B cell (primary cell): ENCODE measurements at regions not wholly inside any gene's neighbourhood (a gene's known extent, or its start where the extent isn't known, plus 50 kb on each side); places are given as distances from the start of the nearest gene placed in this dataset.
"Not testable (repeated sequence)": the region's sequence is repeated elsewhere in the genome, so short reads cannot be mapped to it uniquely, and the experiment has no call there.

Experiments used
- ATAC-seq: fragments of 200-7000 bp; cut with Tn5 transposase; one replicate; pipeline ENCODE4 v1.10.0; 2021; ENCODE audit warnings: low read depth, mild to moderate bottlenecking, moderate number of reproducible peaks, moderate library complexity
- CTCF ChIA-PET: fragments of 350-600 bp; sonication (Branson Sonifier 250); formaldehyde crosslinking; loops from one replicate; lab custom pipeline; 2021; ENCODE audit warnings: antibody characterized with exemption, inconsistent platforms; lab: Charles Lee
- POLR2A ChIA-PET: fragments of 350-600 bp; sonication (Branson Sonifier 250); formaldehyde crosslinking; loops from one replicate; lab custom pipeline; 2021; ENCODE audit warnings: antibody characterized with exemption; lab: Charles Lee
- DNase-seq: peaks from one replicate; pipeline ENCODE4 v3.0.0; 2013
- H2AFZ ChIP-seq: 2 replicates; pipeline ENCODE4 v1.6.1; 2012; ENCODE audit warnings: mild to moderate bottlenecking, low read depth, low read length; ENCODE audit not compliant: insufficient read depth, poor library complexity, severe bottlenecking
- H3K27ac ChIP-seq, 2 donors: 1 replicate in 1 of 2; 2 replicates in 1 of 2; pipeline ENCODE4 v1.5.1; 2012 to 2013; ENCODE audit warnings: low read length in 2 of 2, mild to moderate bottlenecking in 2 of 2, moderate library complexity in 1 of 2
- H3K27me3 ChIP-seq, 4 experiments: fragments of 200-600 bp in 1 of 4; sonication (generic) in 1 of 4; replicated peaks in 1 of 4; 1 replicate in 2 of 4; 2 replicates in 2 of 4; pipeline versions ENCODE4 v1.6.1 to v1.7.0; 2013 to 2016; ENCODE audit warnings: low read length in 3 of 4, mild to moderate bottlenecking in 2 of 4, mixed read lengths in 1 of 4, moderate library complexity in 1 of 4; ENCODE audit not compliant: insufficient read depth in 4 of 4, control insufficient read depth in 3 of 4; ENCODE audit errors: control extremely low read depth in 1 of 4
- H3K36me3 ChIP-seq, 2 experiments: replicated peaks in 1 of 2; 1 replicate in 1 of 2; 2 replicates in 1 of 2; pipeline versions ENCODE4 v1.6.1 to v1.7.1; 2013; ENCODE audit warnings: low read length in 1 of 2; ENCODE audit not compliant: insufficient read depth in 2 of 2, control insufficient read depth in 1 of 2; ENCODE audit errors: control extremely low read depth in 1 of 2, extremely low read depth in 1 of 2
- H3K4me1 ChIP-seq, 2 donors: fragments of 200-600 bp in 1 of 2; sonication (generic) in 1 of 2; 1 replicate in 1 of 2; 2 replicates in 1 of 2; pipeline versions ENCODE4 v1.5.1 to v1.6.1; 2013 to 2017; ENCODE audit warnings: low read length in 2 of 2; ENCODE audit not compliant: control insufficient read depth in 2 of 2, insufficient read depth in 2 of 2
- H3K4me2 ChIP-seq: replicated peaks from 2 replicates; pipeline ENCODE3; 2012; ENCODE audit warnings: mild to moderate bottlenecking, low read depth, low read length; ENCODE audit not compliant: poor library complexity, severe bottlenecking
- H3K4me3 ChIP-seq, 5 experiments: fragments of 200-600 bp in 1 of 5; sonication (generic) in 1 of 5; 1 replicate in 3 of 5; 2 replicates in 2 of 5; pipeline versions ENCODE4 v1.5.1 to v1.7.0; 2011 to 2016; ENCODE audit warnings: low read length in 4 of 5, mild to moderate bottlenecking in 4 of 5, low read depth in 2 of 5, control low read depth in 1 of 5, moderate library complexity in 1 of 5; ENCODE audit not compliant: insufficient read depth in 1 of 5; ENCODE audit errors: control extremely low read depth in 1 of 5, extremely low read depth in 1 of 5
- H3K79me2 ChIP-seq: fragments of 200-600 bp; sonication (generic); one replicate; pipeline ENCODE4 v1.6.0; 2016; ENCODE audit warnings: low read length; ENCODE audit not compliant: control insufficient read depth, insufficient read depth
- H3K9ac ChIP-seq: fragments of 200-600 bp; sonication (generic); 2 replicates; pipeline ENCODE4 v1.6.1; 2017; ENCODE audit warnings: mild to moderate bottlenecking, low read length, moderate library complexity
- H3K9me3 ChIP-seq, 3 donors: one replicate each; pipeline versions ENCODE4 v1.6.1 to v1.7.1; 2013; ENCODE audit warnings: low read length in 2 of 3; ENCODE audit not compliant: control insufficient read depth in 2 of 3, insufficient read depth in 1 of 3; ENCODE audit errors: control extremely low read depth in 1 of 3
- H4K20me1 ChIP-seq: 2 replicates; pipeline ENCODE4 v1.6.0; 2012; ENCODE audit warnings: mild to moderate bottlenecking, low read length; ENCODE audit not compliant: insufficient read depth, control insufficient read depth, poor library complexity, severe bottlenecking
- H3K27ac Mint-ChIP-seq: one replicate; pipeline ENCODE4 v1.8.0; 2021; ENCODE audit warnings: mixed read lengths
- H3K27me3 Mint-ChIP-seq: one replicate; pipeline ENCODE4 v1.8.0; 2021; ENCODE audit warnings: mixed read lengths
- H3K4me1 Mint-ChIP-seq: one replicate; pipeline ENCODE4 v1.8.0; 2021; ENCODE audit warnings: mixed read lengths
- H3K4me3 Mint-ChIP-seq: one replicate; pipeline ENCODE4 v1.8.0; 2021; ENCODE audit warnings: mixed read lengths
- H3K9me3 Mint-ChIP-seq: one replicate; pipeline ENCODE4 v1.8.0; 2022; ENCODE audit warnings: mixed read lengths; ENCODE audit not compliant: insufficient read depth
- CTCF ChIP-seq: fragments of 200-600 bp; IDR thresholded peaks from one replicate; pipeline ENCODE4 v1.8.0; 2022; ENCODE audit warnings: antibody characterized with exemption, mild to moderate bottlenecking
- EZH2 ChIP-seq: IDR thresholded peaks from 2 replicates; pipeline ENCODE4 v1.6.1; 2012; ENCODE audit warnings: borderline replicate concordance, low read depth, mild to moderate bottlenecking, moderate library complexity, low read length; ENCODE audit not compliant: insufficient read depth, poor library complexity, severe bottlenecking
- WGBS: methylation state at CpG from one replicate; pipeline ENCODE4 v1.1.5; 2013; ENCODE audit warnings: missing lambda C conversion rate; ENCODE audit not compliant: insufficient coverage; 5-methylcytosine and 5-hydroxymethylcytosine counted together
- intact Hi-C: fragments of 100-400 bp; cut with micrococcal nuclease; formaldehyde crosslinking; loops from one replicate; pipeline ENCODE4 v1.10.0; 2022

GRCh38 chr10:26919156-26919860, 58.5 kb upstream of the ABI1 start:
- WGBS, result 93% methylated on average over 5 of the region's 16 CpGs

GRCh38 chr10:26914898-26915297, 54.1 kb upstream of the ABI1 start:
- intact Hi-C loops, result no loop called here

More at GRCh38 chr10:26919156-26919860, 58.5 kb upstream of the ABI1 start:
- POLR2A ChIA-PET, H3K4me3 ChIP-seq, H3K4me2 ChIP-seq, H3K27ac ChIP-seq, H3K27me3 Mint-ChIP-seq, H4K20me1 ChIP-seq, H3K27ac Mint-ChIP-seq, H2AFZ ChIP-seq, H3K9me3 ChIP-seq, H3K27me3 ChIP-seq, H3K4me1 Mint-ChIP-seq, H3K9me3 Mint-ChIP-seq, ATAC-seq, H3K4me1 ChIP-seq, H3K79me2 ChIP-seq, H3K36me3 ChIP-seq, H3K4me3 Mint-ChIP-seq, intact Hi-C loops, H3K9ac ChIP-seq, DNase-seq: not testable (repeated sequence)
- CTCF ChIA-PET, result interaction anchor here (0.6 kb wide), 1 partner anchor 48 kb away, joined by 3 read pairs; no protein-coding TSS in a partner anchor

More at GRCh38 chr10:26914898-26915297, 54.1 kb upstream of the ABI1 start:
- no peak overlapping the region for H3K9ac ChIP-seq
- no peak overlapping the region for H3K4me3 ChIP-seq
- no peaks in the 10 kb centered on the region for H4K20me1 ChIP-seq
- no peak overlapping the region for H2AFZ ChIP-seq
- Mint-ChIP-seq H3K27me3 (no peaks in the 10 kb centered on the region), H3K4me1 (peaks cover 8% of the 10 kb centered on the region), H3K4me3 (no peak overlapping the region), H3K27ac (no peak overlapping the region), H3K9me3 (no peaks in the 10 kb centered on the region)
- peaks cover 6 to 8% of the 10 kb centered on the region in 2 donors for H3K4me1 ChIP-seq
- no peak overlapping the region for H3K27ac ChIP-seq
- TF ChIP-seq CTCF (no peak), EZH2 (no peak)
- H3K79me2 ChIP-seq, result no peaks in the 10 kb centered on the region
- CTCF ChIA-PET, result no interaction called here
- H3K36me3 ChIP-seq, result no peaks in the 10 kb centered on the region
- no peaks in the 10 kb centered on the region for H3K9me3 ChIP-seq
- DNase-seq (no peak), ATAC-seq (no peak)
- H3K4me2 ChIP-seq, result no peak overlapping the region
- no peaks in the 10 kb centered on the region for H3K27me3 ChIP-seq
- POLR2A ChIA-PET, result no interaction called here
